Stimulated activated CD8-positive, alpha-beta memory T cell treated with anti-CD3 and anti-CD28 coated beads, Interleukin-12 subunit alpha, Interleukin-12 subunit beta, amount 100 ng/mL, for 4 hours (primary cell): ENCODE measurements at regions not wholly inside any gene's neighbourhood (a gene's known extent, or its start where the extent isn't known, plus 50 kb on each side); places are given as distances from the start of the nearest gene placed in this dataset.
"Not testable (repeated sequence)": the region's sequence is repeated elsewhere in the genome, so short reads cannot be mapped to it uniquely, and the experiment has no call there.

Source experiments
- DNase-seq: peaks from one replicate; pipeline ENCODE4 v3.0.0-alpha.2; 2020; ENCODE audit warnings: low read depth

GRCh38 chr13:79659121-79659521 lies 178.2 kb downstream of the NDFIP2 start:
- no peak for DNase-seq

DNA sequence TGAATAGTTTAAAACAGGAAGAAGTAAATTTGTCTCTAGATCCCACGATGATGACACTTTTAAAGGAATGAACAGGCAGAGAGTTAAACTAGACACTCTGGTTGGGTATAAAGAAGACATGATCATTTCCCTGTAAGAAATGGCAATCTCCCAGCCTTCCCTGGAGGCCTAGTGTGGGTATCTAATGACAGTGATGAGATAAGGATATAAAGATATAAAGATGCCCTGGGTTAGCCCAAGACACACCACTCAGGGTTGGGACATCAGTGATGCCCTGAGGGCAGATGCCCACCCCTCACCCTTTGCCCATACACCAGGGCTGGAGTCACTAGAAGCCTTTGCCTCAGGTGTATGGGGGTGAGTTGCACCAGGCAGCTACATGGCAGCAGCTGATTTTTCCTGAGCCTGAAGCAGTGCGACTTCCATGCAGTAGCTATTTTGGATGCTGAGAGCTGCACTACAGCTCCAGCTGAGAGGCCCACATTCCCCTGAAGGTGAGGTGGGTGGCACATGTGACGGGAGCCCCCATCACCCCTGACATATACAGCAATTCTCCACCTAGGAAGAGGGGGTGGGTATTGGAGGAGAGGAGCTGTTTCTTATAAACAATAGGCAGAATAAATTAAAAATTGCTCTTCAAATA lies 177.5 kb downstream of the NDFIP2 start:
- DNase-seq: no peak

DNA sequence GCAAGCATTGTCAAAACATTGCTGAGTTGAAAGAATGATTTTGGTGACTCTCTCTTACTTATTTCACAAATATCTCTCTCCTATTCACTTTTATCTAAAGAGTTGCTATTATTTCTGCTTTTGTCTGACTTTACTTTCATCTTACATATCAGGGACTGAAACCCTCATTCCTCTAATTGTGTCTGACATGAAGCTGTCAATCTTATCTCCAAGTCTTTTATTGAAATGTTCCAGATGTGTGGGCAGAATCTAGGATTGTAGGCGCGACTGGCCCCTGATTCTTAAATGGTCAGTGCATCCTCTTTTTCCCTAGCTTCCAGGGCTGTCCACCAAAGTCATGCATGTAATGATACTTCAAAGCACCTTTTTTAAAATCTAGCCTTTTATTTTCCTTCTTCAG lies 174.6 kb downstream of the NDFIP2 start:
- DNase-seq: no peak

DNA sequence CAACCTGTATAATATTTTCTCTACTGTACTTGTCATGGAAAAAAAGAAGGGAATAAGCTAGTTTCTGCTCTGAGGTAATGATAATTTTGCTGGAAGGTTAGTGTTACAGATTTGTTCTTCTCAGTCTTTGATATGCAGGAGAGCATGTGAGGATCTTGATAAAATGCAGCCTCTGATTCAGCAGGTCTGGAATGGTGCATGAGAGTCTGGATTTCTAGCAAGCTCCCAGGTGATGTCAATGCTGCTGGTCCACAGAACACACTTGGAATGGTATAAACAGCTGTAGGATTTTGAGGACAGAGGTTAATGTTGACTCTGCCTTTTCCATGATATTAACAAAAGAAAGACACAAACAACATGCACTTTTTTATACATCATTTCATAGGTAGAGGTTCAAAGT lies 173.6 kb downstream of the NDFIP2 start:
- no peak for DNase-seq

DNA sequence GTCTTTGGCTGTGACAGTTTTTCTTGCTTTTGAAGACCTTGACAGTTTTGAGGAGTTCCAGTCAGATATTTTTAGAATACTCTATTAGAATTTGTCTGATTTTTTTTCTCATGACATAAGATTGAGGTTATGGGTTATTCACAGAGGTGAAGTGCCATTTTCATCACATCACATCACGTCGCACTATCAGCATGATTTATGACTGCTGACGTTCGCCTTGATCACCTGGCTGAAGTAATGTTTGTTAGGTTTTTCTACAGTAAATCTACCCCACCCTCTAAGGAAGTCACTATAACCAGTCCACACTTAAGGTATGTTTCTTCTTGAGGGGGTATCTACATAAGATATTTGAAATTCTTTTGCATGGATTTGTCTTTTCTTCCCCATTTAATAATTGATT lies 169.7 kb downstream of the NDFIP2 start:
- no peak for DNase-seq

DNA sequence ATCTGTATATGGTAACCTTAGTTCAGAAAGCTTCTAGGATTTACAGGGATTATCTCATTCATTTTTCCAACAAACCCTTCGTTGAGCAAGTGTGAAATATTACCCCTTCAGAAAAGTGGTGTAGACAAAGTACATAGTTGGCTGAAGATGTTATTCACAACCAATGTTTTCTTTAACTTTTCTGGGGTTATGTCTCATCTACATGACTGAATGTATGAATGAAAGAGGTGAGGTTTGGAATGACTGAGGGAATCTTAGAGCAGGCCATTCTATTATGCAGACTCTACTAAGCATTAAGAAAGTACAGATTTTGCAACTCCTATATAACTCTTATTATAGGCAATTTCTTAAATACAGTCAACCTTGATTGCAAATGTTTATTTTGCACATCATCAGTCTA lies 167.2 kb downstream of the NDFIP2 start:
- no peak for DNase-seq

- no peak for DNase-seq
Observed at GRCh38 chr13:79647533-79647932, 166.6 kb downstream of the NDFIP2 start.

GRCh38 chr13:79646880-79647279 lies 165.9 kb downstream of the NDFIP2 start:
- no peak for DNase-seq

DNA sequence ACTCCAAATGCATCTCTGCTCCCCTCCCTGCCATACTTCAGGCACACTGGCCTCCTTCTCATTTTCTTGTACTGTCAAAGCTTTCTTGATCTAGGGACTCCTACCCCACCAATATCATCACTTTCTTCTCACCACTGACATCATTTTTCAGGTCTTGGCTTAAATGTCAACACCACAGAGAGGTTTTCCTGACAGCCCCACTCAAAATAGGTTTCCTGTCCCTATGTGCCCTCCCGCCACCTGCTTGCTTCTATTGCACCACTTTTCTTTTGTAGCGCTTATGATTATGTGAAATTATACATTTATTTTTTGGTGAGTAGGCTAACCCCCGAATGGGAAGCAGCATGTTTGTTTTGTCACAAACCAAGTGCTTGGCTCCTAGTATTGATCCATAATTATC lies 164.6 kb downstream of the NDFIP2 start:
- DNase-seq: no peak

GRCh38 chr13:79642596-79642995 lies 161.6 kb downstream of the NDFIP2 start:
- DNase-seq: no peak

DNA sequence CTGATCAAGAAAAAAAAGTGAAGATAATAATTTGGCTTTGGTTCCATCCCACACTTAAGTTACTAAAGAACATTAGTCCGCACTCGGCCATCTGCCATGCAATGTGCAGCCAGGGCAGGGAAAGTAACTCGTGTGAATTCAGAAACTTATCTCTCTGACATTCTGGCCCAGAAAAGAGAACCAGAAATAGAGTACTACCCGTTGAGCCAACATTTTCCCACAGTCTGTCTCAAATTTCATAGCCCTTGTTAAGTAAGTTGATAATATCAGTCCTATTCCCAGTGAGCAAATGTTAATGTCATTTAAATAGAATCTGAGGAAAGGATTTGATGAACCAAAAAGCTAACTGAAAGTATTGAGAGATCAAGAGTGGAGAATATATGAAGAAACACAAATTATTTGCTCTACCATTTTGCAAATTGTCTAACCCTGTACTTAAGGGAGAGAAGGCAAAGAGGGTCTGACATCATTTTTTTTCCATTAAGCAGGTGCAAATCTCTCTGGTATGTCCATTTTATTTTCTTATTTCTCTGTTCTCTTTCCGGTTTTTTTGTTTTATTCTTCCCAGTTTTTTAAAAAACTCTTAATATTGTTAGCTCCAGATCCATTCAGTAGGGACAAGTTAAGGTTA lies 156.3 kb downstream of the NDFIP2 start:
- DNase-seq: no peak

- DNase-seq: no peak
Observed at GRCh38 chr13:79631051-79631659, 150.2 kb downstream of the NDFIP2 start.

- DNase-seq: no peak
Observed at GRCh38 chr13:79628463-79628862, 147.5 kb downstream of the NDFIP2 start.

GRCh38 chr13:79626924-79627323 lies 146.0 kb downstream of the NDFIP2 start:
- no peak for DNase-seq

GRCh38 chr13:79625517-79625916 lies 144.6 kb downstream of the NDFIP2 start:
- DNase-seq: no peak

GRCh38 chr13:79621902-79622301 lies 140.9 kb downstream of the NDFIP2 start:
- no peak for DNase-seq

DNA sequence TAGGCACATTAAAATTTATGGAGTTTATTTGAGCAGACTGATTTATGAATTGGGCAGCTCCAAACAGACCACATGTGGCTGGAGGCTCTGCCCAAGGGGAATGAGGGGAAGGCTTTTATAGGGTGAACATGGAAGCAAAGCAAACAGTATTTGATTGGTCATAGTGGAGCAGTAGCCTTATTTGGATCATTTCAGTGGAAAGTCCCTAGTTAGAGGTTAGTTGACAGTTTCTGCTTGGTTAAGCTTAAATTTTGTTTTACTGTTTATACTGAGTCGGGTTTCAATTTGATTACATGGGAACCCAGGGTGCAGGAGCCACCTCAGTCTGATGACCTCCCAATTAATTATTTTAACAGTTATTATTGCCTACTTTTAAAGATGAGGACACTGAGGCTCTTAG lies 140.5 kb downstream of the NDFIP2 start:
- DNase-seq: no peak

DNA sequence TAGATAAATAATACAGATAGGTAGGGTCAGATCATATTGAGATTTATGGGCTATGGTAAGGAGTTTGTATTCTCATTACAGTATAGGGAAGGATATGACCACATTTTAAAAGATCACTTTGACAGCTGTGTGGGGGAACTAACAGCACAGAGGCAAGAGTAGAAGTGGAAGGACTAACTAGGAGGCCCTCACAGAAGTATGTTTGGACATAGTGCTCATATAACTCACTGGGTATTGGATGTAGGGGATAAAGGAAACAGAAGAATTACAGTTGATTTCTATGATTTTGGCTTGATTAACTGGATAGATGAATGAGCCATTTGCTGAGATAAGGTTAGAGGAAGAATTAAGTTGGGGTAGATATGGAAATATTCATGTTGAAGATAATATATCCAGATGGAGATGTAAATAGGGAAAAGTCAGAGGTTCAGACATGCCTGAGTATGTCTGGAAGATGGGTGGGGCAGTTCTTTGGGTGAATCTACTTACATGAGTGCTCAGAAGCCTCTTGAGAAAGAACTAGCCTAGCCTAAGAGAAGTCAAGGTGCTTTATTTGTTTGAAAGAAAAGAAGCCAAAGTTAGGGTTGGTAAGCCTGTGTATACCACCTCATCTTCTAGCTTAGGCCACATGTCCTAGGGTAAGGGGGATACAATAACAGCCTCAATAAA lies 133.4 kb downstream of the NDFIP2 start:
- DNase-seq: no peak

DNA sequence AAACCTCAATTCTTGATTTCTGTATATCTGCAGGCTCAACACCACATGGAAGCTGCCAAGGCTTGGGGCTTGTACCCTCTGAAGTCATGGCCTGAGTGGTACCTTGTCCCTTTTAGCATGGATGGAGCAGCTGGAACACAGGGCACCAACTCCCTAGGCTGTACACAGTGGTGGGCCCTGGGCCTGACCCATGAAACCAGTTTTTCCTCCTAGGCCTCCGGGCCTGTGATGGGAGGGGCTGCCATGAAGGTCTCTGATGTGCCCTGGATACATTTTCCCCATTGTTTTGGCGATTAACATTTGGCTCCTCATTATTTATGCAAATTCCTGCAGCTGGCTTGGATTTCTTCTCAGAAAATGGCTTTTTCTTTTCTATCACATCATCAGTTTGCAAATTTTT lies 131.6 kb downstream of the NDFIP2 start:
- DNase-seq: no peak

- not testable (repeated sequence) for DNase-seq
Observed at GRCh38 chr13:79607895-79608294, 126.9 kb downstream of the NDFIP2 start.
